NCI-H345 (cell line): ENCODE measurements at regions not wholly inside any gene's neighbourhood (a gene's known extent, or its start where the extent isn't known, plus 50 kb on each side); places are given as distances from the start of the nearest gene placed in this dataset.
A peak's percentile ranks its signal among the peaks of the same experiment; 100 is the strongest.

Experiments
- DNase-seq: peaks from one replicate; lab custom pipeline; 2025; lab: John Stamatoyannopoulos, UW

GRCh38 chr18:34280000-34280399 is 55.3 kb upstream of the NOL4 start:
- no peak for DNase-seq

- no peak for DNase-seq
Observed at GRCh38 chr18:34280653-34281052, 55.9 kb upstream of the NOL4 start.

GRCh38 chr18:34281290-34281689 is 56.6 kb upstream of the NOL4 start:
- no peak for DNase-seq

GRCh38 chr18:34281722-34282121 is 57.0 kb upstream of the NOL4 start:
- DNase-seq: peak; percentile 70

- DNase-seq: no peak
Observed at GRCh38 chr18:34283506-34283905, 58.8 kb upstream of the NOL4 start.

- no peak for DNase-seq
Observed at GRCh38 chr18:34287825-34288224, 63.1 kb upstream of the NOL4 start.

- DNase-seq: no peak
Observed at GRCh38 chr18:34292594-34292993, 67.9 kb upstream of the NOL4 start.

- DNase-seq: no peak
Observed at GRCh38 chr18:34297287-34297686, 72.6 kb upstream of the NOL4 start.

GRCh38 chr18:34299828-34300227 is 75.1 kb upstream of the NOL4 start:
- DNase-seq: no peak

- no peak for DNase-seq
Observed at GRCh38 chr18:34311468-34311867, 86.8 kb upstream of the NOL4 start.

- DNase-seq: no peak
Observed at GRCh38 chr18:34314847-34315246, 90.1 kb upstream of the NOL4 start.

- peak; percentile 95 for DNase-seq
Observed at GRCh38 chr18:34315591-34316352, 91.1 kb upstream of the NOL4 start.

- no peak for DNase-seq
Observed at GRCh38 chr18:34320267-34320666, 95.6 kb upstream of the NOL4 start.

- DNase-seq: no peak
Observed at GRCh38 chr18:34321066-34321465, 96.4 kb upstream of the NOL4 start.

GRCh38 chr18:34322365-34323289 is 97.9 kb upstream of the NOL4 start:
- DNase-seq: peak; percentile 48

- no peak for DNase-seq
Observed at GRCh38 chr18:34329840-34330239, 105.1 kb upstream of the NOL4 start.

- peak; percentile 47 for DNase-seq
Observed at GRCh38 chr18:34330308-34330707, 105.6 kb upstream of the NOL4 start.

GRCh38 chr18:34330907-34331306 is 106.2 kb upstream of the NOL4 start:
- peak; percentile 33 for DNase-seq

GRCh38 chr18:34331343-34331742 is 106.6 kb upstream of the NOL4 start:
- DNase-seq: peak; percentile 34

GRCh38 chr18:34339155-34339554 is 114.4 kb upstream of the NOL4 start:
- DNase-seq: peak; percentile 6

- DNase-seq: no peak
Observed at GRCh38 chr18:34342960-34343359, 118.2 kb upstream of the NOL4 start.

- DNase-seq: no peak
Observed at GRCh38 chr18:34345738-34346137, 121.0 kb upstream of the NOL4 start.

GRCh38 chr18:34350778-34351177 is 126.1 kb upstream of the NOL4 start:
- DNase-seq: no peak
